ENCODE measurements at regions not wholly inside any gene's neighbourhood (a gene's known extent, or its start where the extent isn't known, plus 50 kb on each side); places are given as distances from the start of the nearest gene placed in this dataset.

GRCh38 chr9:119722384-119722783, 353.1 kb upstream of the BRINP1 start:
- H3K9ac ChIP-seq (ENCODE audit: low read length): no peak overlapping the region
- 58% methylated on average over 2 of the region's 2 CpGs for WGBS (ENCODE audit: insufficient coverage)
- ChIA-PET POLR2A (no interaction called here), CTCF (no interaction called here)
- H3K4me3 ChIP-seq (ENCODE audit: control extremely low read depth in 1 of 5, extremely low read depth in 1 of 5, insufficient read depth in 1 of 5, low read depth in 2 of 5, low read length in 4 of 5): no peak overlapping the region
- no peaks in the 10 kb centered on the region for H3K36me3 ChIP-seq (replicated peaks in 1 of 2; ENCODE audit: control extremely low read depth in 1 of 2, control insufficient read depth in 1 of 2, extremely low read depth in 1 of 2, insufficient read depth in 2 of 2, low read length in 1 of 2)
- no peak overlapping the region for H3K4me2 ChIP-seq (replicated peaks; ENCODE audit: low read depth, low read length, poor library complexity, severe bottlenecking)
- no peak for ATAC-seq (ENCODE audit: low read depth)
- H3K9me3 ChIP-seq (ENCODE audit: control extremely low read depth in 1 of 3, control insufficient read depth in 2 of 3, insufficient read depth in 1 of 3, low read length in 2 of 3): no peaks in the 10 kb centered on the region
- Mint-ChIP-seq H3K4me1 (no peaks in the 10 kb centered on the region), H3K27ac (no peak overlapping the region), H3K4me3 (no peak overlapping the region), H3K27me3 (peaks cover 24% of the 10 kb centered on the region), H3K9me3 (ENCODE audit: insufficient read depth) (no peaks in the 10 kb centered on the region)
- H3K27me3 ChIP-seq (replicated peaks in 1 of 4; ENCODE audit: control extremely low read depth in 1 of 4, control insufficient read depth in 3 of 4, insufficient read depth in 4 of 4, low read length in 3 of 4): peaks cover 0 to 3% (median 1%) of the 10 kb centered on the region in 4 experiments
- no peaks in the 10 kb centered on the region for H3K79me2 ChIP-seq (ENCODE audit: control insufficient read depth, insufficient read depth, low read length)
- no peak for DNase-seq
- H2AFZ ChIP-seq (ENCODE audit: insufficient read depth, low read depth, low read length, poor library complexity, severe bottlenecking): no peak overlapping the region
- no peak overlapping the region for H3K27ac ChIP-seq (ENCODE audit: low read length in 2 of 2)
- no peaks in the 10 kb centered on the region for H4K20me1 ChIP-seq (ENCODE audit: control insufficient read depth, insufficient read depth, low read length, poor library complexity, severe bottlenecking)
- intact Hi-C loops (cut with micrococcal nuclease): no loop called here
- TF ChIP-seq CTCF (IDR thresholded peaks at IDR 0.05) (no peak), EZH2 (IDR thresholded peaks at IDR 0.05; ENCODE audit: borderline replicate concordance, insufficient read depth, low read depth, low read length, poor library complexity, severe bottlenecking) (no peak)
- no peaks in the 10 kb centered on the region for H3K4me1 ChIP-seq (ENCODE audit: control insufficient read depth in 2 of 2, insufficient read depth in 2 of 2, low read length in 2 of 2)

GRCh38 chr9:119712325-119712724, 343.1 kb upstream of the BRINP1 start:
- no peaks in the 10 kb centered on the region for H3K36me3 ChIP-seq (replicated peaks in 1 of 2; ENCODE audit: control extremely low read depth in 1 of 2, control insufficient read depth in 1 of 2, extremely low read depth in 1 of 2, insufficient read depth in 2 of 2, low read length in 1 of 2)
- H3K27ac Mint-ChIP-seq: no peak overlapping the region
- no peak overlapping the region for H3K4me3 ChIP-seq (ENCODE audit: control extremely low read depth in 1 of 5, extremely low read depth in 1 of 5, insufficient read depth in 1 of 5, low read depth in 2 of 5, low read length in 4 of 5)
- H3K9me3 Mint-ChIP-seq (ENCODE audit: insufficient read depth): no peaks in the 10 kb centered on the region
- H3K27ac ChIP-seq (ENCODE audit: low read length in 2 of 2): no peak overlapping the region
- TF ChIP-seq CTCF (IDR thresholded peaks at IDR 0.05): no peak
- TF ChIP-seq EZH2 (IDR thresholded peaks at IDR 0.05; ENCODE audit: borderline replicate concordance, insufficient read depth, low read depth, low read length, poor library complexity, severe bottlenecking): no peak
- ChIA-PET POLR2A (no interaction called here), CTCF (no interaction called here)
- no peak overlapping the region for H3K4me2 ChIP-seq (replicated peaks; ENCODE audit: low read depth, low read length, poor library complexity, severe bottlenecking)
- H3K4me3 Mint-ChIP-seq: no peak overlapping the region
- no peaks in the 10 kb centered on the region for H3K9me3 ChIP-seq (ENCODE audit: control extremely low read depth in 1 of 3, control insufficient read depth in 2 of 3, insufficient read depth in 1 of 3, low read length in 2 of 3)
- H2AFZ ChIP-seq (ENCODE audit: insufficient read depth, low read depth, low read length, poor library complexity, severe bottlenecking): no peak overlapping the region
- ATAC-seq (ENCODE audit: low read depth) (no peak), DNase-seq (no peak)
- H4K20me1 ChIP-seq (ENCODE audit: control insufficient read depth, insufficient read depth, low read length, poor library complexity, severe bottlenecking): no peaks in the 10 kb centered on the region
- intact Hi-C loops (cut with micrococcal nuclease): no loop called here
- H3K27me3 Mint-ChIP-seq: peaks cover 16% of the 10 kb centered on the region
- no peaks in the 10 kb centered on the region for H3K79me2 ChIP-seq (ENCODE audit: control insufficient read depth, insufficient read depth, low read length)
- no peaks in the 10 kb centered on the region for H3K27me3 ChIP-seq (replicated peaks in 1 of 4; ENCODE audit: control extremely low read depth in 1 of 4, control insufficient read depth in 3 of 4, insufficient read depth in 4 of 4, low read length in 3 of 4)
- H3K4me1 Mint-ChIP-seq: no peaks in the 10 kb centered on the region
- H3K4me1 ChIP-seq (ENCODE audit: control insufficient read depth in 2 of 2, insufficient read depth in 2 of 2, low read length in 2 of 2): no peaks in the 10 kb centered on the region
- WGBS (ENCODE audit: insufficient coverage): no CpG with 5 or more reads among the region's 1 CpG
- H3K9ac ChIP-seq (ENCODE audit: low read length): no peak overlapping the region
